ENCODE measurements at regions not wholly inside any gene's neighbourhood (a gene's known extent, or its start where the extent isn't known, plus 50 kb on each side); places are given as distances from the start of the nearest gene placed in this dataset.

DNA sequence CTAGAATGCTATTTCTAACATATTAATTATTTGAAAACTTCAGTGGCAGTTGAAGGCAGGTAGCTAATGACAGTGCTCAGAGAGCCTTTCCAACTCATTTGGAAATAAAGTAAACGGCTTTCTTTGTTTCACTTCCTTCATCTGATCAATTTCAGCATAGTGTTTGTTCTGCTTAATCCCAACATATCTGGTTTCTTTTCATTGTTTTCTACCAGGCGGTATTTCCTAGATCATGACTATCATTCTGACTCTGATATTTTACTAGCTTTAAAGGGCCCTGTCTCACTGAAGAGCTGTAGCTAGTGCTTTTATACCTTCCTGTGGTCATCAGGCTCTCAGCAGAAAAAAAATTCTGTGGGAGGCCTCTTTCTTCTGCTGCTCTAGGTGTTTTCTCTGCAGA, 178.6 kb downstream of the RBM26 start:
- Histone ChIP-seq H3K36me3 (ENCODE audit: control insufficient read depth in 3 of 3, insufficient read depth in 2 of 3, low read depth in 1 of 3, low read length in 3 of 3) (no peaks in the 10 kb centered on the region), H3K4me3 (ENCODE audit: low read depth in 1 of 3, low read length in 3 of 3) (no peak overlapping the region), H3K9me3 (ENCODE audit: control insufficient read depth in 2 of 2, insufficient read depth in 1 of 2, low read depth in 1 of 2, low read length in 1 of 2) (no peaks in the 10 kb centered on the region), H3K27me3 (ENCODE audit: control insufficient read depth in 3 of 3, insufficient read depth in 3 of 3, low read length in 3 of 3) (peaks cover 0 to 11% (median 1%) of the 10 kb centered on the region in 3 donors), H3K27ac (ENCODE audit: low read depth in 1 of 3, low read length in 2 of 3) (no peak overlapping the region), H3K4me1 (ENCODE audit: control insufficient read depth in 3 of 3, insufficient read depth in 2 of 3, low read depth in 1 of 3, low read length in 2 of 3) (no peaks in the 10 kb centered on the region)
- WGBS, 3 donors: 44 to 55% (median 46%) methylated on average over 2 of the region's 2 CpGs
- no peak for DNase-seq
- no peak for FAIRE-seq

DNA sequence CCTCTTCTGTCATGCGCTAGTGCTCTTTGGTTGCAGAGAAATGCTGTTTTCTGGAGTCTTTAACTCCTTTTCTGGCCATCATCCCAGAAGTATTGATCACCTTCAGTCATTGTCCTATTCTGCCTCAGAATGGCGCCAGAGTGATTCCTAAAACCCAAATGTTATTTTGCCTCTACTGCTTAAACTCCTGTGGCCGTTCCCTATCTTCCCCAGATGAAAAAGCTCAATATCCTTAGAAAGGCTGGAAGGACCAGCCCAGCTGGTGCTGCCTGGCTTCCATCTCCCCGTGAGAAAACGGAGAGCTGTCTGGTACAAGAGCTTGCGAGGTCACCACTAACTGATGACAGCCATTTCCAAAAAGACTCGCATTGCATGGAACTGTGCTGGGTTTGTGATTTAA, 179.1 kb downstream of the RBM26 start:
- FAIRE-seq (no peak), DNase-seq (no peak)
- 57 to 82% (median 77%) methylated on average over 7 of the region's 7 CpGs for WGBS, 3 donors
- no peaks in the 10 kb centered on the region for H3K36me3 ChIP-seq (ENCODE audit: control insufficient read depth in 3 of 3, insufficient read depth in 2 of 3, low read depth in 1 of 3, low read length in 3 of 3)
- H3K4me3 ChIP-seq (ENCODE audit: low read depth in 1 of 3, low read length in 3 of 3): no peak overlapping the region
- H3K9me3 ChIP-seq (ENCODE audit: control insufficient read depth in 2 of 2, insufficient read depth in 1 of 2, low read depth in 1 of 2, low read length in 1 of 2): no peaks in the 10 kb centered on the region
- peaks cover 0 to 11% (median 1%) of the 10 kb centered on the region in 3 donors for H3K27me3 ChIP-seq (ENCODE audit: control insufficient read depth in 3 of 3, insufficient read depth in 3 of 3, low read length in 3 of 3)
- H3K27ac ChIP-seq (ENCODE audit: low read depth in 1 of 3, low read length in 2 of 3): no peak overlapping the region
- H3K4me1 ChIP-seq (ENCODE audit: control insufficient read depth in 3 of 3, insufficient read depth in 2 of 3, low read depth in 1 of 3, low read length in 2 of 3): no peaks in the 10 kb centered on the region

DNA sequence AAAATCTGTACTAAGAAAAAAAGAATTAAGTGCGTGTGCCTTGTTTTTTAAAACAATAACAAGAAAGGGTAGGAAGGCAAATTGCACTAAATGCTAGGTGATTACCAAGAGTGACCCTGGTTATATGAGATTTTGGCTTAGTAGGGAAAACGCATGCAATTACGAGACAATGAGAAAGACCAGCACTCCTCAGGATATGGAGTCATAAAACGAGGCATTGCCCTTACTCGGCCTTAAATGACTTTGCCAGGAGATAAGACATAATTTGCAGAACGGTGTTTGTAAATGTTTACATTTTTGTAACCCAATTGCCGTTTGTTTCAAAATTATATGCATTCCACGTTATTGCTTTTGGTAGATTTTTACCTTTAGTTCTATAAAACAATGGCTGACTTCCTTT, 179.8 kb downstream of the RBM26 start:
- Histone ChIP-seq H3K4me3 (ENCODE audit: low read depth in 1 of 3, low read length in 3 of 3) (no peak overlapping the region), H3K27me3 (ENCODE audit: control insufficient read depth in 3 of 3, insufficient read depth in 3 of 3, low read length in 3 of 3) (peaks cover 0 to 11% (median 1%) of the 10 kb centered on the region in 3 donors), H3K4me1 (ENCODE audit: control insufficient read depth in 3 of 3, insufficient read depth in 2 of 3, low read depth in 1 of 3, low read length in 2 of 3) (no peaks in the 10 kb centered on the region), H3K9me3 (ENCODE audit: control insufficient read depth in 2 of 2, insufficient read depth in 1 of 2, low read depth in 1 of 2, low read length in 1 of 2) (no peaks in the 10 kb centered on the region), H3K27ac (ENCODE audit: low read depth in 1 of 3, low read length in 2 of 3) (no peak overlapping the region), H3K36me3 (ENCODE audit: control insufficient read depth in 3 of 3, insufficient read depth in 2 of 3, low read depth in 1 of 3, low read length in 3 of 3) (no peaks in the 10 kb centered on the region)
- DNase-seq (no peak), FAIRE-seq (no peak)
- WGBS, 3 donors: 11 to 28% (median 24%) methylated on average over 8 of the region's 8 CpGs

DNA sequence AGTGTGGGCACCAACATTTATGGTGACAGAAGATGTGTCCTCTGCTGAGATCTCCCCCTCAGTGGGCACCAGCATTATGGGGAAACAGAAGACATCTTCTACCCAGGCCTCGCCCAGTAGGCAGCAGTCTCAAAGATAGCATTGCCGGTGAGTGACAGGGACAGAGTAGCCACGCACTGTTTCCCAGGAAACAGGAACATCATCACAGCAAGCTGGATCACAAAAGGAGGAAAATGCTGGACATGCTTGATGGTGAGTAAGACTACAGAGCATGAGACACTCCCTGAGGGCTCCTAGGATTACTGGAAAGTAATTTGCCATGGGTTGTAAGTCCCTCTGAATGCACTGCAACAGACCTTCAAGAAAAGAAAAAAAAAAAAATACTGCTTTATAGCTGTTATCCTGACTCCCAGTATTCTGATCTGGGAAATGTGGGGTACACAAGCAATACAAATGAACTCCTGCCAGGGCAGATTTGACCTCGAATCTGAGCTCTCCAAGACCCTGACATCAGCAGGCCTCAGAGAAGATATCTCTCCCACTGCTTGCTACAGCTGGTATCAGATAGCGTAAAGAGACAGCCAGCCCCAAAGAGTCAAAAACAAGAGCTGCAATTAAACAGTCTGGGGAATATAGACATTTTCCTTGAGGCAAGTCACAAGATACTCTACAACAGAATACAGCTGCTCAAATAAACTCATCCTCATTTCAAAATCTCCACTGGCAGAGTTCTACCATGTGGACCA, 180.4 kb downstream of the RBM26 start:
- Histone ChIP-seq H3K27ac (ENCODE audit: low read depth in 1 of 3, low read length in 2 of 3) (no peak overlapping the region), H3K27me3 (ENCODE audit: control insufficient read depth in 3 of 3, insufficient read depth in 3 of 3, low read length in 3 of 3) (peaks cover 0 to 11% (median 1%) of the 10 kb centered on the region in 3 donors), H3K4me1 (ENCODE audit: control insufficient read depth in 3 of 3, insufficient read depth in 2 of 3, low read depth in 1 of 3, low read length in 2 of 3) (no peaks in the 10 kb centered on the region), H3K9me3 (ENCODE audit: control insufficient read depth in 2 of 2, insufficient read depth in 1 of 2, low read depth in 1 of 2, low read length in 1 of 2) (no peaks in the 10 kb centered on the region), H3K4me3 (ENCODE audit: low read depth in 1 of 3, low read length in 3 of 3) (no peak overlapping the region), H3K36me3 (ENCODE audit: control insufficient read depth in 3 of 3, insufficient read depth in 2 of 3, low read depth in 1 of 3, low read length in 3 of 3) (no peaks in the 10 kb centered on the region)
- no peak for FAIRE-seq
- no peak for DNase-seq
- WGBS, 3 donors: 71 to 74% (median 72%) methylated on average over 5 of the region's 5 CpGs

DNA sequence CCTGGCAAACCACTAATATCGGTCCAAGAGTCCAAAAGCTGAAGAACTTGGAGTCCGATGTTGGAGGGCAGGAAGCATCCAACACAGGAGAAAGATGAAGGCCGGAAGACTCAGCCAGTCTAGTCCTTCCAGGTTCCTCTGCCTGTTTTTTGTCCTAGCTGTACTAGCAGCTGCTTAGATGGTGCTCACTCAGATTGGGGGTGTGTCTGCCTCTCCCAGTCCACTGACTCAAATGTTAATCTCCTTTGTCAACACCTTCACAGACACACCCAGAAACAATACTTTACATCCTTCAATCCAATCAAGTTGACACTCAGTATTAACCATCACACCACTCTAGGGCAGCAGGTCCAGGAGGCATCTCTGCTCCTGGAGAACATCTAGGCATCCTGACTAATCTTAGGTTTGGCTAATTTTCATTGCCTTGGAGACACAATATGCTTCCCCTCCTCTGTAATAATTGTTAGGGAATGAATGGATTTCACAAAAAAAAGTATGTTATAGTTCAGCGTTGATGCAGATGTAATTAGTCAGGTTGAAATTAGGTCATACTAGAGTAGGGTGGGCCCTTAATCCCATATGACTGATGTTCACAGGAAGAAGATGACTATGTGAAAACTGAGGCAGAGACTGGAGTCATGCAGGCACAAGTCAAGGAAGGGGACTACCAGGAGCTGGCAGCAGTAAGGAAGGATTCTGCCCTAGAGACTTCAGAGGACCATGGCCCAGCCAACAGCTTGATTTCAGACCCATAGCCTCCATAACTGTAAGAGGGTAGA, 183.4 kb downstream of the RBM26 start:
- FAIRE-seq (no peak), DNase-seq (no peak)
- H3K4me3 ChIP-seq (ENCODE audit: low read depth in 1 of 3, low read length in 3 of 3): no peak overlapping the region
- H3K36me3 ChIP-seq (ENCODE audit: control insufficient read depth in 3 of 3, insufficient read depth in 2 of 3, low read depth in 1 of 3, low read length in 3 of 3): no peaks in the 10 kb centered on the region
- H3K27ac ChIP-seq (ENCODE audit: low read depth in 1 of 3, low read length in 2 of 3): no peak overlapping the region
- no peaks in the 10 kb centered on the region for H3K9me3 ChIP-seq (ENCODE audit: control insufficient read depth in 2 of 2, insufficient read depth in 1 of 2, low read depth in 1 of 2, low read length in 1 of 2)
- WGBS, 3 donors: 74 to 92% (median 81%) methylated on average over 4 of the region's 4 CpGs
- peaks cover 0 to 9% (median 1%) of the 10 kb centered on the region in 3 donors for H3K27me3 ChIP-seq (ENCODE audit: control insufficient read depth in 3 of 3, insufficient read depth in 3 of 3, low read length in 3 of 3)
- no peaks in the 10 kb centered on the region for H3K4me1 ChIP-seq (ENCODE audit: control insufficient read depth in 3 of 3, insufficient read depth in 2 of 3, low read depth in 1 of 3, low read length in 2 of 3)

DNA sequence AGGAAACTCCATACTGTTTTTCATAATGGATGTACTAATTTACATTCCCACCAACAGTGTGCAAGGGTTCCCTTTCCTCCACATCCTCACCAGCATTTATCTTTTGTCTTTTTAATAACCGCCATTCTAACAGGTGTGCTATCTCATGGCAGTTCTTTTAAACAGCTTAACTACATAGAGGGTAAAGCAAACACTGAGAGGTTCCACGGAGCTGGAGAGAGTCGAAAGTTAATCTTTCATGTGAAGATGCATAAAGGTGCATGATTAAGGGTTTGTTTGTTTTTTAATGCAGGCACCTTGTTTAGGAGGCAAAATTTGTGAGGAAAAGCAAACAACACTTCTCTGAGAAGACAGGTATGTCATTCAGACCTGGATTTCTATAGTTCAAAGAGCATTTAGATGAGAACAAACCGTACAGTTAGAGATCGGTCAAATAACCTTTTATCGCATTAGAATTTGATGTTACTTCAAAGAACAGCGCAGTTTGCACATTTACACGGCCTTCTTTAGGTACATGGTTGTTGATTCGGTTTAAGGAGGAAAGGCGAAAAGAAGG, 193.9 kb downstream of the RBM26 start:
- H3K27ac ChIP-seq (ENCODE audit: low read depth in 1 of 3, low read length in 2 of 3): no peak overlapping the region
- DNase-seq (no peak), FAIRE-seq (no peak)
- WGBS, 3 donors: 62 to 73% (median 72%) methylated on average over 10 of the region's 10 CpGs
- H3K9me3 ChIP-seq (ENCODE audit: control insufficient read depth in 2 of 2, insufficient read depth in 1 of 2, low read depth in 1 of 2, low read length in 1 of 2): no peaks in the 10 kb centered on the region
- H3K36me3 ChIP-seq (ENCODE audit: control insufficient read depth in 3 of 3, insufficient read depth in 2 of 3, low read depth in 1 of 3, low read length in 3 of 3): no peaks in the 10 kb centered on the region
- H3K4me1 ChIP-seq (ENCODE audit: control insufficient read depth in 3 of 3, insufficient read depth in 2 of 3, low read depth in 1 of 3, low read length in 2 of 3): no peaks in the 10 kb centered on the region
- H3K4me3 ChIP-seq (ENCODE audit: low read depth in 1 of 3, low read length in 3 of 3): no peak overlapping the region
- H3K27me3 ChIP-seq (ENCODE audit: control insufficient read depth in 3 of 3, insufficient read depth in 3 of 3, low read length in 3 of 3): no peaks in the 10 kb centered on the region

DNA sequence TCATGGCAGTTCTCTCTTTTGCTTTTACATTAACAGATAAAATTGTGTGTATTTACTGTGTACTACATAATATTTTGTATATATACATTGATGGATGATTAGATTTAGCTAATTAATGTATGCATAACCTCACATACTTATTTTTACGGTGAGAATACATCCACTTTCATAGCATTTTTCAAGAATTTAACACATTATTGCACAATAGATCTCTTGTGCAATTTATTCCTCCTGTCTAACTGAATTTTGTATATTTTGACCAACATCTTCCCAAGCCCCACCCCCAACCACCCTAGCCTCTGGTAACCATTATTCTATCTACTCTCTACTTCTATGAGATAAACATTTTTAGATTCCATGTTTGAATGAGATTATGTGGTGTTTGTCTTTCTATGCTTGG, 194.7 kb downstream of the RBM26 start:
- DNase-seq: no peak
- no peaks in the 10 kb centered on the region for H3K9me3 ChIP-seq (ENCODE audit: control insufficient read depth in 2 of 2, insufficient read depth in 1 of 2, low read depth in 1 of 2, low read length in 1 of 2)
- no peaks in the 10 kb centered on the region for H3K27me3 ChIP-seq (ENCODE audit: control insufficient read depth in 3 of 3, insufficient read depth in 3 of 3, low read length in 3 of 3)
- no peaks in the 10 kb centered on the region for H3K4me1 ChIP-seq (ENCODE audit: control insufficient read depth in 3 of 3, insufficient read depth in 2 of 3, low read depth in 1 of 3, low read length in 2 of 3)
- H3K36me3 ChIP-seq (ENCODE audit: control insufficient read depth in 3 of 3, insufficient read depth in 2 of 3, low read depth in 1 of 3, low read length in 3 of 3): no peaks in the 10 kb centered on the region
- no peak for FAIRE-seq
- 81 to 100% (median 84%) methylated on average over 1 of the region's 1 CpG for WGBS, 3 donors
- no peak overlapping the region for H3K4me3 ChIP-seq (ENCODE audit: low read depth in 1 of 3, low read length in 3 of 3)
- no peak overlapping the region for H3K27ac ChIP-seq (ENCODE audit: low read depth in 1 of 3, low read length in 2 of 3)

DNA sequence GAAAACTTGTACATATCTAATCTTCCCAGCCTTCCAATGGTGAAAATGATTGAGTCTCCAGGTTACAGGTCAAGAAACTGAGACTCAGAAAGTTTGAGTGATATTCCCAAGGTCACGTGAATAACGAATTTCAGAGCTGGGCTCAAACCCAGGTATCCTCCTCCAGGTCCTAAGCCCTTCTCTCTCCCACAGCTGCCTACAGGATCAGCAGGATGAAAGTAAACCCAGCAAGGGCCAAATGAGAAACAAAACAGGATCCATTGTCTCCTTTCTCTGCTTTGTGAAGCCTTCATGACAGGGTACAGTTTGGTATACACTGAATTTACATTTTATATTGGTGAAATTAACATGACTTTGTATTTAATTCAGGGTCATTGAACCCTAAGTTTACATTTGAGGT, 208.1 kb downstream of the RBM26 start:
- Histone ChIP-seq H3K9me3 (ENCODE audit: control insufficient read depth in 2 of 2, insufficient read depth in 1 of 2, low read depth in 1 of 2, low read length in 1 of 2) (no peaks in the 10 kb centered on the region), H3K4me1 (ENCODE audit: control insufficient read depth in 3 of 3, insufficient read depth in 2 of 3, low read depth in 1 of 3, low read length in 2 of 3) (no peaks in the 10 kb centered on the region), H3K36me3 (ENCODE audit: control insufficient read depth in 3 of 3, insufficient read depth in 2 of 3, low read depth in 1 of 3, low read length in 3 of 3) (no peaks in the 10 kb centered on the region), H3K4me3 (ENCODE audit: low read depth in 1 of 3, low read length in 3 of 3) (no peak overlapping the region), H3K27ac (ENCODE audit: low read depth in 1 of 3, low read length in 2 of 3) (no peak overlapping the region), H3K27me3 (ENCODE audit: control insufficient read depth in 3 of 3, insufficient read depth in 3 of 3, low read length in 3 of 3) (no peaks in the 10 kb centered on the region)
- DNase-seq: no peak
- FAIRE-seq: no peak
- 68 to 71% (median 71%) methylated on average over 2 of the region's 2 CpGs for WGBS, 3 donors
